Superior temporal gyrus (tissue), 1 donor: ENCODE measurements at regions not wholly inside any gene's neighbourhood (a gene's known extent, or its start where the extent isn't known, plus 50 kb on each side); places are given as distances from the start of the nearest gene placed in this dataset.
"Not testable (repeated sequence)": the region's sequence is repeated elsewhere in the genome, so short reads cannot be mapped to it uniquely, and the experiment has no call there.

Experiments
- DNase-seq: peaks from one replicate; pipeline ENCODE4 v3.0.0-alpha.2; 2016; ENCODE audit errors: extremely low spot score

- DNase-seq: not testable (repeated sequence)
Measured at GRCh38 chr16:54727696-54728095, 203.0 kb upstream of the IRX5 start.

GRCh38 chr16:54724346-54724925 is 206.2 kb upstream of the IRX5 start:
- DNase-seq: no peak

DNA sequence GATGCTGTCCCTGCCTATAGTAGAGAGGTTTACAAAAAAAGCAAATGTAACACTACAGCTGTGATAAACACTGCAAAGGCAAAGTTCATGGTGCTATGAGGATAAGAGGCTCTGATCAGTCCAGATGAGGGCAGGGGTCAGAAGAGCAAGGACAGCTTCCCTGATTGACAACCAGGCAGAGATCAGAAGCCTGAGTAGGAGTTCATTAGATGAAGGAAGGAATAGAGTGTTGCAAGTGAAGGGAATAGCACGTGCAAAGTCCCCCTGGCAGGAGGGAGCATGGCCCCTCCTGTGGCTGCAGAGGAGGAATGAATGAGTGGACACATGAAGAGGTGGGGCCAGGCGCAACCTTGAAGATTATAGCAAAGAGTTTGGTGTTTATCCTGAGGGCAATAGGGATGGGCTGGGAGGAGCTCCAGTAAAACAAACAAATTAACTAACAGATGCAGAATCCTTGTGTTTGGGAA is 208.4 kb upstream of the IRX5 start:
- DNase-seq: no peak

GRCh38 chr16:54720259-54720658 is 210.4 kb upstream of the IRX5 start:
- DNase-seq: no peak

DNA sequence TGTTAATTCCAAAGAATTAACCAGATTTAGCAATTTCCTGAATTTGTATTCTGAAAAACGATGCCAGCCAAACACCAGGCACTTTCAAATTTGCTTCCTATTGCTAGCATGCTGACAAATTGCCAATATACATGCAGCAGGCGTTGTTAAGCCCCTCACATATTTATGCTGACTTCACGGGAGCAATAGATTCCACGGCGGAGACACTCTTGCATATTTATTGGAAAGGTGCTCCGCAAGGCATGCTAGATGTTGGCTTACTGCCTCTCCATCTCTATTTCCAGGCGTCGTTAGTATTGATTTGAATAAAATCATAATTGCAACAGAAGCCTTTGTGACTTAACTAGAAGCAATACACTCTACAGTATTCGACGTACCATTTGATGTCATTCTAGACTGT is 211.0 kb upstream of the IRX5 start:
- DNase-seq: no peak

- DNase-seq: no peak
Measured at GRCh38 chr16:54718376-54718775, 212.3 kb upstream of the IRX5 start.

DNA sequence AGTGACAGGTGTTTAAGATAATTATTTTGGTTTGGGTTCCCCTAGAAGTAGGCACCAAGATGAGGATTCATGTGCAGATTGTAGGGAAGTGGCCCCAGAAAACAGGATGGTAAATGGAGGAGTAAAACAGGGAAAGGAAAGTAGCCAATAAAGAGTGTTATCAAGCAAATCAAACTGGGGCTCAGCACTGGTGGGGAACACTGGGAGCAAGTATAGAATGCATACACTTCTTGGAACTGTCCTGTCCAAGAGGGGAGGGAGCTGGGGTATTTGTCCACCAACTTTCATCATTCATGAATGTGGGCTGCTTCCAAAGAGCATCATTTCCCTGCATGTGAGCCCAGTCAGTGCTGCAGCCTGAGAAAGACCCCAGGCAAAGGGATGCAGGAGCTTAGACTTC is 215.7 kb upstream of the IRX5 start:
- no peak for DNase-seq

- no peak for DNase-seq
Measured at GRCh38 chr16:54712866-54713265, 217.8 kb upstream of the IRX5 start.

- no peak for DNase-seq
Measured at GRCh38 chr16:54707813-54708212, 222.9 kb upstream of the IRX5 start.

- no peak for DNase-seq
Measured at GRCh38 chr16:54706406-54706805, 224.3 kb upstream of the IRX5 start.

GRCh38 chr16:54703339-54703738 is 227.3 kb upstream of the IRX5 start:
- DNase-seq: no peak

- no peak for DNase-seq
Measured at GRCh38 chr16:54699656-54700055, 231.0 kb upstream of the IRX5 start.

- DNase-seq: no peak
Measured at GRCh38 chr16:54697677-54698076, 233.0 kb upstream of the IRX5 start.

DNA sequence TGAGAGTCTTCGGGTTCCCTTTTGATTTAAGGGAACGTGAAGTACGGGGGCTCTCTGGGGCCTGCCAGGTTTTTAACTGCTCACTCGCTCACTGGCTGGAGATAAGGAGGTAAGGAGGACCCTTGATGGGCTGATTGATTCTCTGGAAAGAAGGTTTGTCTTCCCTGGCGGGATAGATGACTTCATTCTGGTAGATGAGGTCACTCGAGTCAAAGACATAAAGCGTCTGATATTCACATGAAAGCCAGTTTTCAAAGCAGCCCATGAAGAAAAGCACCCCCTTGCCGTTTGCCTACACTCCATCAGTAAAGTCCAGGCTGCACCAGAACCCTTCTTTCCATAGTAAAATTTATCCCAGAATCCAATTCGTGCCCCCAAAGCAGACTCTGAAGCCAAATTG is 233.7 kb upstream of the IRX5 start:
- DNase-seq: no peak

DNA sequence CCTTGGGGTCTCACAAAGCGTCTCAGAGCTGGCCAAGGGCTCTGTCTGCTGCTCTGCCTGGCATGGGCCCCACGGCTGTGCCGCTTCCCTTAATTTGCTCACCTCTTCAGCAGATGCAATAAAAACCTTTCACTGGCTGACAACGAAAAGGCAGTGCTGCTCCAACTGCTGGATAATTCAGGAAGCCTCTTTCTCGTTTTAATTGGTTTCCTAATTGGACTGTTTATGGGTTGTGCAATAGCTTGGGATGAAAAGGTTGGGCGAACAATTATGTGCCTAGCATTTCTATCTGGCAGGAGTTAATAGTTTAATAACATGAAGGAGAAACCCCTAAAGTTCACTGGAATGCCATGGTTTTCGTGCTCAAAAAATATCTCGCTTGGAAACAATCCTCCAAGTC is 234.1 kb upstream of the IRX5 start:
- no peak for DNase-seq

DNA sequence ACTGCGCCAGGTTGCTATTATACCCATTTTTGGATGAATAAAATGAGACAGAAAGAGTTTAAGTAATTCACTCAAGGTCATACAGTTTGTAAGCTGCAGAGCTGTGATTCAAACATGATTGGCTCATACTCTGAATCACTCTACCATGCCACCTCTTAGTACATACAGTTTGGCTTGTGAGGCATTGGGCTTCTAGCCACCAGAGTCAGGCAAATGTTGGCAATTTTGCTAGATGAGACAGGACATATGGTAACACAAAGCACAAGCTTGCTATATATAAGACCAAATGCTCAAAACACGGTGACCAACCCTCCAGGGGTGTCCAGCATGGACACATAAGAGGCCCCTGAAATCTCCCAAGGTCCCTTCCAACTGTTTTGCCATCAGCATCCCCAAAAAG is 236.0 kb upstream of the IRX5 start:
- DNase-seq: no peak

DNA sequence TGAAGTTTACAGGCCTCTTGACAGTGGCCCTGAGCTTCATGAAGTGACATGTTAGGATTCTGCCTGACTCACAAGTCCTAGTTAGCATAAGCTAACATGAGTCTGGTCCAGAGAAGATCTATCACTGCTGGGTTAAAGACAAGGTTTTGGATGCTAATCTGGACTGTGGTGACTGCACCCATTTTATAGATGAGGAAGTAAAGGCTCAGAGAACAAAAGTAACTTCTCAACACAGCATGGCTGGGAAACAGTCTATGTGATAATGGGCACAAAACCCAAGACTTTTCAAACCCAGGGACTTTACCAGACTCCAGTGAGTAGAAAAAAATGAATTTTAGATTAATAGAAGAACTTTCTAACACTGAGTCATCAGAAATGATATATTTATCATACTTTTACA is 236.8 kb upstream of the IRX5 start:
- no peak for DNase-seq

DNA sequence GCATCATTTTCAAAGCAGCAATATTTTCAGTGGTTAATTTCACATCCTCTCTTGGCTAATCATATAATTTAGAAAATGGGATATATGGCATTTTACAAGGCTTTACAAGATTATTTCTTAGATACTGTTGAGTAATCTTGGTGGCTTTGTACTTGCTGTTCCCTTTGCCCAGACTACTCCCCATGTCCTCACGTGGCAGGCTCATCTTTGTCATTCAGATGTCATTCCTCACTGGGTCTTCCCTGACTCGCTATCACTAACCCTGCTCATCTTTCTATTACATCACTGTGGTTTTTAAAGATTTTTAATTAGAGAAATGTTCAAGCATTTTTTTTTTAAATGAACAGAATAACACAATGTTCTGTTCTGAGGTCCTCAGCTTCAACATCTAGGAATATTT is 240.0 kb upstream of the IRX5 start:
- DNase-seq: no peak

GRCh38 chr16:54690306-54690705 is 240.4 kb upstream of the IRX5 start:
- DNase-seq: no peak

DNA sequence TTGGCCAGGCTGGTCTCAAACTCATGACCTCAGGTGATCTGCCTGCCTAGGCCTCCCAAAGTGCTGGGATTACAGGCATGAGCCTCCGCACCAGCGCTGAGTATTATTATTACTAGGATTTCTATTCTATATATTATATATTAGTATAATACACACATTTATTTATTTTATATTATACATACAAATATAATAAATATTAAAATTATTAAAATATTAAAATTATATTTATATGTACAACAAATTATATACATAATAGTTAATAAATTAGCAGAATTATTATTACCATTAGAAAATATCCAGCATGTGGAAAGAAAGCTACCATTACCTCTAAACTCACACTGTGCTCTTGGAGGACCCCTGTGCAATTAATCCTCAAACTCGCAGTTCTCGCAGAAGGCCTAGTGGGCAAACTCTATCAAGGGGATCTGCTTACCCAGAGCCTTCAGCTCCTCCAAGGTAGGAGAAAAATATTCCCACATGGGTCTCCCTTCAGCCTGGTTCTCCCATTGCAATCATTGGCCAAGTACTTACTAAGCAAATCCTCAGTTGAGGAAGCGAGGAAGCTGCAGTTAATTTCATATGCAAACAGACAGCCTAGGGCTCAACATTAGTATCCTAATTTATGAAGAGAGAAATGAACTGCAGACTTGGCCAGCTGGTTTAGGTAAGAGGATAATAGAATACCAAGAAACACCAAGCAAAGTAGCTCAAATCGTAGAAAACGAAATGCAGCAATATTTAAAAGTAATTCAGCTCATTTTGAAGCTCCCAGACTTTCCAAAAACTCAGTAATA is 241.4 kb upstream of the IRX5 start:
- no peak for DNase-seq

DNA sequence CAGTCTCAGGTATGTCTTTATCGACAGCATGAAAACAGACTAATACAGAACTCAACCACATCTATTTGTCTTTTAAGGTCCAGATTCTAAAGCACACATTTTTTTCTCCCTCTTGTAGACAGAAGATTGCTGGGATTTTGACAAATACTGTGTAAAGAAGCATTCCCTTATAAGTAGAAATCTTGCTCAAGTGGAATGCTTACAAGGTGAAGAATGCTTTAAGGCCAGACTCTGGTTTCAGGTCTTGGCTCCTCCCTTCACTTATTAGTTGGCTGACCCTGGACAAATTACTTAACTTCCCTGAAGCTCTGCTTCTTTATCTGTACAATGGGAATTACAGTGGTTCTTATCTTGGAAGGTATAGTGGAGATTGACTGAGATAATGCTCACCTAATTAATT is 242.3 kb upstream of the IRX5 start:
- no peak for DNase-seq

DNA sequence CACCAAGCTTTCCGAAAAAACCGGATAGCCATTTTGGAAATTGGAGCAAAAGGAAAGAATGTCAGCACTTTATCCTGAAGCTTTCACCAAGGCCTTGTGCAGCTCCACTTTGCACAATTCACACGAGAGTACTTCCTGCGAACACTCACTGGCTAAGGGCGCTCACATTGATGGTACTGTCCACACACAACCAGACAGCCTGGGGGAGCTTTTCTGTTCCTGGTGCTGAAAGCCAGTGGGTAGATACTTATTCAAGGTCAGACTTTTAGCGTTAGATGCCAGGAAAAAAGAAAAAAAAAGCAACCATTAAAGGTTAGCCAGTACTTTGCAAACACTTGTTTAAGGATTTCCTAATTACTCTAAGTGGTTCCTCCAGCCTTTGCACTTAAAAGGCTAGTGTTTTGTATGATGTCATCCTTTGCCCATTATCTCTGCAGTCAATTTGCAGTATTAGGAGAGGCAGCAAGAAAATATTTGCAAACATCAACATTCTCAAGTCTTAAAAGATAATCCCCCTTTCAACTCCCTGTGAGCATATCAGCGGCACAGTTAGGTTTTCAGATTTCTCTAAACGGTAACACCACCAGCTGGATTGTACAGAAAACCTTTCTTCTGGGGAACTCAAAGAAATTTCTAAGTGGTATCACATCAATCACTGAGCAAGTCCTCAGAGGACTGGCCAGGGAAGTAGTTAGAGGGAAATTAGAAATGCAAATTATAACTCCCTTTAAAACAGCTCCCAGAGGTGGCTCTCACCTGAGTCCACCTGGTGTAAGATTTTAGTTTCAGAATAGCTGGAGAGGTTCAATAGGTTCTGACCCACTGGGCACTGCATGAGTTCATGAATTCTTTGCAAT is 243.4 kb upstream of the IRX5 start:
- DNase-seq: no peak

DNA sequence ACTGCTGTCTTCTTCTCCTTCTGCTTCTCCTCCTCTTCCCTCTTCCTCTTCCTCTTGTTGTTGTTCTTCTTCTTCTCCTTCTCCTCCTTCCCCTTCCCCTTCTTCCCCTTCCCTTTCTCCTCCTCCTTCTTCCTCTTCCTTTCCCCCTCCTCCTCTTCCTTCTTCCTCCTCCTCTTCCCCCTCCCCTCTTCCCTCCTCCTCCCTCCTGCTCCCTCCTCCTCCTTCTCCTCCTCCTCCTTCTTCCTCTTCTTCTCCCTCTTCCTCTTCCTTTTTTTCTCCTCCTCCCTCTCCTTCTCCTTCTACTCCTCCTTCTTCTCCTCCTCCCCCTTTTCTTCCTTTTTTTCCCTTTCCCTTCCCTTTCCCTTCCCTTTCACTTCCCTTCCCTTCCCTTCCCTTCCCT is 245.0 kb upstream of the IRX5 start:
- DNase-seq: no peak
